WTC11 (cell line): ENCODE measurements at regions not wholly inside any gene's neighbourhood (a gene's known extent, or its start where the extent isn't known, plus 50 kb on each side); places are given as distances from the start of the nearest gene placed in this dataset.

ENCODE experiments used
- ATAC-seq: fragments of 200-7000 bp; cut with Tn5 transposase; 2 replicates; pipeline ENCODE4 v1.10.0; 2021; ENCODE audit warnings: mild to moderate bottlenecking, moderate library complexity
- CTCF ChIA-PET: fragments of 300-600 bp; sonication (Branson Sonifier 250); formaldehyde crosslinking; loops from one replicate; lab custom pipeline; 2021; ENCODE audit warnings: antibody characterized with exemption; lab: Charles Lee
- POLR2A ChIA-PET: fragments of 350-600 bp; sonication (Branson Sonifier 250); formaldehyde crosslinking; loops from one replicate; lab custom pipeline; 2021; ENCODE audit warnings: antibody characterized with exemption; lab: Charles Lee
- DNase-seq: peaks from one replicate; pipeline ENCODE4 v3.0.0; 2021; ENCODE audit warnings: low spot score
- H3K27ac Mint-ChIP-seq: 2 replicates; pipeline ENCODE4 v1.8.0; 2021; ENCODE audit warnings: mixed read lengths
- H3K27me3 Mint-ChIP-seq: 2 replicates; pipeline ENCODE4 v1.8.0; 2021; ENCODE audit warnings: low read depth, mild to moderate bottlenecking, moderate library complexity, mixed read lengths
- H3K36me3 Mint-ChIP-seq: 2 replicates; pipeline ENCODE4 v1.8.0; 2021; ENCODE audit warnings: mixed read lengths
- H3K4me1 Mint-ChIP-seq: 2 replicates; pipeline ENCODE4 v1.8.0; 2022; ENCODE audit warnings: mixed read lengths
- H3K4me3 Mint-ChIP-seq: 2 replicates; pipeline ENCODE4 v1.8.0; 2021; ENCODE audit warnings: mild to moderate bottlenecking, moderate library complexity, mixed read lengths
- H3K9me3 Mint-ChIP-seq: 2 replicates; pipeline ENCODE4 v1.8.0; 2021; ENCODE audit warnings: mixed read lengths
- ATF1 ChIP-seq: sonication (generic); formaldehyde crosslinking; IDR thresholded peaks from 2 replicates; pipeline ENCODE4 v1.8.1; 2023; ENCODE audit warnings: mild to moderate bottlenecking, moderate library complexity, missing genetic modification reagents
- CREM ChIP-seq: sonication (generic); formaldehyde crosslinking; IDR thresholded peaks from 2 replicates; pipeline ENCODE4 v1.8.1; 2022; ENCODE audit warnings: mild to moderate bottlenecking, missing genetic modification reagents, moderate library complexity
- EMX1 ChIP-seq: fragments of 250-450 bp; sonication (Bioruptor Pico); IDR thresholded peaks from 2 replicates; pipeline ENCODE4 v1.8.0; 2021; ENCODE audit warnings: mild to moderate bottlenecking
- ESRRA ChIP-seq: sonication (generic); formaldehyde crosslinking; IDR thresholded peaks from 2 replicates; pipeline ENCODE4 v1.8.1; 2022; ENCODE audit warnings: mild to moderate bottlenecking, missing genetic modification reagents, borderline replicate concordance
- GRHL2 ChIP-seq: fragments of 250-450 bp; sonication (Bioruptor Pico); IDR thresholded peaks from 2 replicates; pipeline ENCODE4 v1.8.0; 2022; ENCODE audit warnings: mild to moderate bottlenecking, moderate library complexity; ENCODE audit not compliant: insufficient replicate concordance, severe bottlenecking
- HMGA2 ChIP-seq: fragments of 250-450 bp; sonication (Bioruptor Pico); IDR thresholded peaks from 2 replicates; pipeline ENCODE4 v1.4.0; 2021; ENCODE audit warnings: mild to moderate bottlenecking, moderate library complexity
- IRF2 ChIP-seq: sonication (generic); formaldehyde crosslinking; IDR thresholded peaks from 2 replicates; pipeline ENCODE4 v1.8.0; 2022; ENCODE audit warnings: low read depth, missing genetic modification reagents, borderline replicate concordance
- MYBL2 ChIP-seq: sonication (generic); formaldehyde crosslinking; IDR thresholded peaks from 2 replicates; pipeline ENCODE4 v1.8.1; 2023; ENCODE audit warnings: mild to moderate bottlenecking, moderate library complexity, missing genetic modification reagents
- NFE2L1 ChIP-seq: sonication (generic); formaldehyde crosslinking; IDR thresholded peaks from 2 replicates; pipeline ENCODE4 v1.8.1; 2023; ENCODE audit warnings: missing genetic modification reagents
- NFYB ChIP-seq: sonication (generic); formaldehyde crosslinking; conservative IDR thresholded peaks from 2 replicates; pipeline ENCODE4 v1.8.0; 2022; ENCODE audit warnings: low read depth, missing genetic modification reagents
- NR1H2 ChIP-seq: sonication (generic); formaldehyde crosslinking; IDR thresholded peaks from 2 replicates; pipeline ENCODE4 v1.9.0; 2021; ENCODE audit warnings: mild to moderate bottlenecking, moderate library complexity, missing genetic modification reagents
- NR2C2 ChIP-seq: sonication (generic); formaldehyde crosslinking; IDR thresholded peaks from 2 replicates; pipeline ENCODE4 v1.8.0; 2022; ENCODE audit warnings: mild to moderate bottlenecking, missing genetic modification reagents
- TCF7 ChIP-seq: sonication (generic); formaldehyde crosslinking; IDR thresholded peaks from 2 replicates; pipeline ENCODE4 v1.8.0; 2022; ENCODE audit warnings: mild to moderate bottlenecking, low read depth, missing genetic modification reagents, moderate library complexity
- ZNF219 ChIP-seq: sonication (generic); formaldehyde crosslinking; IDR thresholded peaks from 2 replicates; pipeline ENCODE4 v1.8.0; 2023; ENCODE audit warnings: missing genetic modification reagents, mild to moderate bottlenecking, borderline replicate concordance
- ZNF232 ChIP-seq: sonication (generic); formaldehyde crosslinking; IDR thresholded peaks from 2 replicates; pipeline ENCODE4 v1.8.0; 2022; ENCODE audit warnings: mild to moderate bottlenecking, missing genetic modification reagents
- ZNF423 ChIP-seq: fragments of 250-450 bp; sonication (Bioruptor Pico); IDR thresholded peaks from 2 replicates; pipeline ENCODE4 v2.1.2; 2022; ENCODE audit warnings: mild to moderate bottlenecking, moderate library complexity
- TF ChIP-seq, protein P1 (sequence below): sonication (generic); formaldehyde crosslinking; IDR thresholded peaks from 2 replicates; pipeline ENCODE4 v1.8.1; 2022; ENCODE audit warnings: missing genetic modification reagents, borderline replicate concordance
- TF ChIP-seq, protein P2 (sequence below): sonication (generic); formaldehyde crosslinking; IDR thresholded peaks from 2 replicates; pipeline ENCODE4 v1.8.0; 2022; ENCODE audit warnings: mild to moderate bottlenecking, missing genetic modification reagents
- TF ChIP-seq, protein P3 (sequence below): fragments of 250-450 bp; sonication (Bioruptor Pico); IDR thresholded peaks from 2 replicates; pipeline ENCODE4 v1.9.0; 2021; ENCODE audit warnings: mild to moderate bottlenecking
- TF ChIP-seq, protein P4 (sequence below): sonication (generic); formaldehyde crosslinking; IDR thresholded peaks from 2 replicates; pipeline ENCODE4 v1.8.1; 2022; ENCODE audit warnings: low read depth, missing genetic modification reagents, borderline replicate concordance
- TF ChIP-seq, protein P5 (sequence below): sonication (generic); formaldehyde crosslinking; IDR thresholded peaks from 2 replicates; pipeline ENCODE4 v1.8.1; 2022; ENCODE audit warnings: mild to moderate bottlenecking, missing genetic modification reagents, moderate library complexity, borderline replicate concordance
- TF ChIP-seq, protein P6 (sequence below): sonication (generic); formaldehyde crosslinking; IDR thresholded peaks from 2 replicates; pipeline ENCODE4 v1.8.1; 2022; ENCODE audit warnings: low read depth, mild to moderate bottlenecking, moderate library complexity, missing genetic modification reagents, borderline replicate concordance

DNA sequence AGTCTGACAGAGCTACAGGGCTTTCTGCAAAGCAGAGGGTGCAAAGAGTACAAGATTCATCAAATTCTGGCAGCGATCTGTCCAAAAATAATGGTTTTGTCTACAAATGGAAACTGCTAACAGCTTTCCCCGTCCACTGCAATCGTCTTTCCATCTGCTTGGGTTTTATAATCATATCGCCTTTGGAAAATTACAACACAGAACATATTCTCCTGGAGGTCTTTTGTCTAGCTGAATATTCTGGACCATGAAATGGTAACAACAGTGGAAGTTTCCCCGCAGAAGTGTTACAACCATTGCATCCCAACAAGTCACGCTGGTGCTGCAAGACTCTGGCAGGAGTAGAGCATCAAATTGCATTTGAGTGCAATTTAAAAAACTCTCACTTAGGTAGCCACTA is 101.2 kb upstream of the BOD1L1 start (continued):
- TF ChIP-seq, protein P1, sequence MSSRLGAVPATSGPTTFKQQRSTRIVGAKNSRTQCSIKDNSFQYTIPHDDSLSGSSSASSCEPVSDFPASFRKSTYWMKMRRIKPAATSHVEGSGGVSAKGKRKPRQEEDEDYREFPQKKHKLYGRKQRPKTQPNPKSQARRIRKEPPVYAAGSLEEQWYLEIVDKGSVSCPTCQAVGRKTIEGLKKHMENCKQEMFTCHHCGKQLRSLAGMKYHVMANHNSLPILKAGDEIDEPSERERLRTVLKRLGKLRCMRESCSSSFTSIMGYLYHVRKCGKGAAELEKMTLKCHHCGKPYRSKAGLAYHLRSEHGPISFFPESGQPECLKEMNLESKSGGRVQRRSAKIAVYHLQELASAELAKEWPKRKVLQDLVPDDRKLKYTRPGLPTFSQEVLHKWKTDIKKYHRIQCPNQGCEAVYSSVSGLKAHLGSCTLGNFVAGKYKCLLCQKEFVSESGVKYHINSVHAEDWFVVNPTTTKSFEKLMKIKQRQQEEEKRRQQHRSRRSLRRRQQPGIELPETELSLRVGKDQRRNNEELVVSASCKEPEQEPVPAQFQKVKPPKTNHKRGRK (CRISPR knock-in tag) = no peak
- TF ChIP-seq ZNF423 (CRISPR knock-in tag) (no peak), NFYB (CRISPR knock-in tag) (no peak), EMX1 (CRISPR knock-in tag) (no peak), NFE2L1 (no peak), ZNF232 (CRISPR knock-in tag) (no peak), NR2C2 (no peak), ESRRA (CRISPR knock-in tag) (no peak)
- TF ChIP-seq, protein P2, sequence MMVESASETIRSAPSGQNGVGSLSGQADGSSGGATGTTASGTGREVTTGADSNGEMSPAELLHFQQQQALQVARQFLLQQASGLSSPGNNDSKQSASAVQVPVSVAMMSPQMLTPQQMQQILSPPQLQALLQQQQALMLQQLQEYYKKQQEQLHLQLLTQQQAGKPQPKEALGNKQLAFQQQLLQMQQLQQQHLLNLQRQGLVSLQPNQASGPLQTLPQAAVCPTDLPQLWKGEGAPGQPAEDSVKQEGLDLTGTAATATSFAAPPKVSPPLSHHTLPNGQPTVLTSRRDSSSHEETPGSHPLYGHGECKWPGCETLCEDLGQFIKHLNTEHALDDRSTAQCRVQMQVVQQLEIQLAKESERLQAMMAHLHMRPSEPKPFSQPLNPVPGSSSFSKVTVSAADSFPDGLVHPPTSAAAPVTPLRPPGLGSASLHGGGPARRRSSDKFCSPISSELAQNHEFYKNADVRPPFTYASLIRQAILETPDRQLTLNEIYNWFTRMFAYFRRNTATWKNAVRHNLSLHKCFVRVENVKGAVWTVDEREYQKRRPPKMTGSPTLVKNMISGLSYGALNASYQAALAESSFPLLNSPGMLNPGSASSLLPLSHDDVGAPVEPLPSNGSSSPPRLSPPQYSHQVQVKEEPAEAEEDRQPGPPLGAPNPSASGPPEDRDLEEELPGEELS (CRISPR knock-in tag) = no peak

DNA sequence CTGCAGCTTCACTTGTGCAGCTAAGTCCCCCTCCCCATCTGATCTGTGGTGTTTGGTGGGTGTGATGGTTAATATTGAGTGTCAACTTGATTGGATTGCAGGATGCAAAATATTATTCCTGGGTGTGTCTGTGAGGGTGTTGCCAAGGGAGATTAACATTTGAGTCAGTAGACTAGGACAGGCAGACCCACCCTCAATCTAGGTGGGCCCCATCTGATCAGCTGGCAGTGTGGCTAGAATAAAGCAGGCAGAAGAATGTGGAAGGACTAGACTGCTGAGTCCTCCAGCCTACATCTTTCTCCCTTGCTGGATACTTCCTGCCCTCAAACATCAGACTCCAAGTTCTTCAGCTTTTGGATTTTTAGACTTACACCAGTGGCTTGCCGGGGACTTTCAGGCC is 103.5 kb upstream of the BOD1L1 start:
- DNase-seq (no peak), ATAC-seq (no peak)
- ChIA-PET CTCF (interaction anchor here (1.0 to 1.5 kb wide), 2 partner anchors 77 to 129 kb away, joined by 3 to 4 read pairs; no protein-coding TSS in a partner anchor), POLR2A (no interaction called here)
- no peaks in the 10 kb centered on the region for H3K27me3 Mint-ChIP-seq
- H3K36me3 Mint-ChIP-seq = no peaks in the 10 kb centered on the region
- H3K9me3 Mint-ChIP-seq = 0 out of 2 replicates have a peak, but pooled peaks cover 3% of the 10 kb centered on the region
- H3K4me3 Mint-ChIP-seq = no peak overlapping the region
- H3K4me1 Mint-ChIP-seq = no peaks in the 10 kb centered on the region
- H3K27ac Mint-ChIP-seq = no peak overlapping the region
- TF ChIP-seq CREM (no peak), HMGA2 (CRISPR knock-in tag) (no peak), NR1H2 (CRISPR knock-in tag) (no peak), ZNF219 (CRISPR knock-in tag) (no peak), GRHL2 (CRISPR knock-in tag) (no peak), TCF7 (CRISPR knock-in tag) (no peak), ATF1 (no peak), IRF2 (no peak), MYBL2 (CRISPR knock-in tag) (no peak)
- TF ChIP-seq, protein P3, sequence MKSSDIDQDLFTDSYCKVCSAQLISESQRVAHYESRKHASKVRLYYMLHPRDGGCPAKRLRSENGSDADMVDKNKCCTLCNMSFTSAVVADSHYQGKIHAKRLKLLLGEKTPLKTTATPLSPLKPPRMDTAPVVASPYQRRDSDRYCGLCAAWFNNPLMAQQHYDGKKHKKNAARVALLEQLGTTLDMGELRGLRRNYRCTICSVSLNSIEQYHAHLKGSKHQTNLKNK = no peak
- TF ChIP-seq, protein P4, sequence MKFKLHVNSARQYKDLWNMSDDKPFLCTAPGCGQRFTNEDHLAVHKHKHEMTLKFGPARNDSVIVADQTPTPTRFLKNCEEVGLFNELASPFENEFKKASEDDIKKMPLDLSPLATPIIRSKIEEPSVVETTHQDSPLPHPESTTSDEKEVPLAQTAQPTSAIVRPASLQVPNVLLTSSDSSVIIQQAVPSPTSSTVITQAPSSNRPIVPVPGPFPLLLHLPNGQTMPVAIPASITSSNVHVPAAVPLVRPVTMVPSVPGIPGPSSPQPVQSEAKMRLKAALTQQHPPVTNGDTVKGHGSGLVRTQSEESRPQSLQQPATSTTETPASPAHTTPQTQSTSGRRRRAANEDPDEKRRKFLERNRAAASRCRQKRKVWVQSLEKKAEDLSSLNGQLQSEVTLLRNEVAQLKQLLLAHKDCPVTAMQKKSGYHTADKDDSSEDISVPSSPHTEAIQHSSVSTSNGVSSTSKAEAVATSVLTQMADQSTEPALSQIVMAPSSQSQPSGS = no peak
- TF ChIP-seq, protein P5, sequence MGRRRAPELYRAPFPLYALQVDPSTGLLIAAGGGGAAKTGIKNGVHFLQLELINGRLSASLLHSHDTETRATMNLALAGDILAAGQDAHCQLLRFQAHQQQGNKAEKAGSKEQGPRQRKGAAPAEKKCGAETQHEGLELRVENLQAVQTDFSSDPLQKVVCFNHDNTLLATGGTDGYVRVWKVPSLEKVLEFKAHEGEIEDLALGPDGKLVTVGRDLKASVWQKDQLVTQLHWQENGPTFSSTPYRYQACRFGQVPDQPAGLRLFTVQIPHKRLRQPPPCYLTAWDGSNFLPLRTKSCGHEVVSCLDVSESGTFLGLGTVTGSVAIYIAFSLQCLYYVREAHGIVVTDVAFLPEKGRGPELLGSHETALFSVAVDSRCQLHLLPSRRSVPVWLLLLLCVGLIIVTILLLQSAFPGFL = no peak
- TF ChIP-seq, protein P6, sequence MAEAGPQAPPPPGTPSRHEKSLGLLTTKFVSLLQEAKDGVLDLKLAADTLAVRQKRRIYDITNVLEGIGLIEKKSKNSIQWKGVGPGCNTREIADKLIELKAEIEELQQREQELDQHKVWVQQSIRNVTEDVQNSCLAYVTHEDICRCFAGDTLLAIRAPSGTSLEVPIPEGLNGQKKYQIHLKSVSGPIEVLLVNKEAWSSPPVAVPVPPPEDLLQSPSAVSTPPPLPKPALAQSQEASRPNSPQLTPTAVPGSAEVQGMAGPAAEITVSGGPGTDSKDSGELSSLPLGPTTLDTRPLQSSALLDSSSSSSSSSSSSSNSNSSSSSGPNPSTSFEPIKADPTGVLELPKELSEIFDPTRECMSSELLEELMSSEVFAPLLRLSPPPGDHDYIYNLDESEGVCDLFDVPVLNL (CRISPR knock-in tag) = no peak
- TF ChIP-seq, all 79 proteins: peak for 0
